GM18519 (cell line): ENCODE measurements at regions not wholly inside any gene's neighbourhood (a gene's known extent, or its start where the extent isn't known, plus 50 kb on each side); places are given as distances from the start of the nearest gene placed in this dataset.

Source experiments
- ATAC-seq: cut with Tn5 transposase; IDR thresholded peaks from one replicate; pipeline ENCODE4 v1.9.1; 2021; ENCODE audit warnings: mild to moderate bottlenecking, moderate library complexity; ENCODE audit not compliant: unreplicated experiment, low FRiP score

DNA sequence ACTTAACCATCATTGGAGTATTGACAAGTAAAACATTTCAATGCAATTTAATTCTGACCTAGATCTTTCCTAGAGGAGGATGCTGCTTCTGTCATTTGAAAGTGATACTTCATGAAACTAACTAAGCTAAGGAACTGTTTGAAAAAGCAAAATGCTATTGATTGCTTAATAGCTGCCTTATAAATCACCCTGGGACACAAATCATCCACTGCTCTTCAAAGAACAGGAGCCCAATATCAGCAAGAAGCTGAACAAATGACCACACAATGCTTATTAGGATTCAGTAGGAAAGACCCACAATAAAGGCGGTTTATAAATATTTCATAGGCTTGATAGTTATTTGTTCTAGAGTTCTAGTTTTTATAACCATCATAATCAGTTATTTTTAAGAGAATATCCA is 216.3 kb downstream of the TEX36 start:
- ATAC-seq = no peak

DNA sequence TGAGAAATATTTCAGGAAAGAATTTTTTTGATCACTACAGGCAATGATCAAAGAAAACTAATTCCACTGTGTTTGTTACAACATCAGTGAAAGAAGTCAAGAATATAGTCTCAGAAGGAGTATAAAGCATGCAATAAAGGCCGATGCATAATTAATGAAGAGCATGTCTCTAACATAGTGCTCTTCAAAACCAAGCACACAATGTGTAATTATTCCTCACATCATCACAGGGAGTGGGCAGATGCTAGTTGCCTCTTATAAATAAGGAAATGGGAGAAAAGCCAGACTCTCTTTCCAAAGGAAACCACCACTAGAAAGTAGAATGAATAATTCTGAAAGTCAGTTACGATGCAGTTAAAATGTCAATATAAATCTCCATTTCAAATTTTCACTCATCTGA is 220.1 kb downstream of the TEX36 start:
- ATAC-seq = no peak

DNA sequence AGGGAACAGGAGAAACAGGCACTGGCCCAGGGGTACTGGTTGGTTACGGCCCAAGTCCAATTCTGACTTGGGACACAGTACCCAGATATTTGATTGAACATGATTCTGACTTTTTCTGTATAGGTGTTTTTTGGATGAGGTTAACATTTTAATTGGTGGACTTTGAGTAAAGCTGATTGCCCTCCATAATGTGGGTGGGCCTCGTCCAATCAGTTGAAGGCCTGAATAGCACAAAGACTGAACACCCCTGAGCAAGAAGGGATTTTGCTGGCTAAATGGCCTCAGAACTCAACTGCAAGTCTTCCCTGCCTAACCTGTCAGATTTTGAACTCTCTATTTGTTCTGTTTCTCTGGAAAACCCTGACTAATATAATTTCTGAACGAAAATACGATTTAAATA is 222.6 kb downstream of the TEX36 start:
- ATAC-seq = no peak

DNA sequence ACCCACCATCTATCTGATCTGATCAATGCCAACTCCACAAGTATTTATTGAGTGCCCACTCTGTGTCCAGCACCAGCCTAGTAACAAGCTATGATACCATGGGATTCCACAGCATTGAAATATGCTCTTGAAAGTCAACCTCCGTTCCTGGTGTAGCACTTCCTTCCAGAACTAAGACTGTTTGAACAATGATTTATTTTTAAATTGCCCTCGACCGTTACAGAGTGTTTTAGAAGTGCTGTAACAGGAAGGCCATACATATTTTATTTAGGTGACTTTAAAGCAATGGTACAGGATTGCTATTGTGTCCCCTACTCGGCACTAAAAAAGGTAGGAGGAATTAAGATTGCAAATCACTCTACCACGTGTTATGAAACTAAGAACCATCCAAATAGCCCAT is 225.6 kb downstream of the TEX36 start:
- ATAC-seq = no peak

DNA sequence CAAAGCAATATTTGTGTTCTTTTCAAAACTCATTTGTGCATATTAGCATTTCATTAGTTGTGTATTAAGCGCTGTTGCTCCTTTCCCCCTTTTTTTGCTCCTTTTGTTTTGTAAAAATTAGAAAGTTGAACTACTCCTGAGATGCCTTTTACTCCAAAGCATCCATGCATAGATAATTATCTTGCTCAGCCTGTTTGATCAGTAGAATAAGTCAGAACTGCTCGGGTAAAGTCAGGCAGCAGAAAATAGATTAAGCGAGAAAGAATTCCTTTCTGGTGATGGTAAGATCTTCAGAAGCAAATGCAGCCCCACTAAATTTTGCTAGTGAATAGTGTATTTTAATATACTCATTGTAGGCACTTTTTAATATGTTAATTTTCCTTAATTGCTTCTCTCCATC is 227.1 kb downstream of the TEX36 start:
- ATAC-seq = no peak

DNA sequence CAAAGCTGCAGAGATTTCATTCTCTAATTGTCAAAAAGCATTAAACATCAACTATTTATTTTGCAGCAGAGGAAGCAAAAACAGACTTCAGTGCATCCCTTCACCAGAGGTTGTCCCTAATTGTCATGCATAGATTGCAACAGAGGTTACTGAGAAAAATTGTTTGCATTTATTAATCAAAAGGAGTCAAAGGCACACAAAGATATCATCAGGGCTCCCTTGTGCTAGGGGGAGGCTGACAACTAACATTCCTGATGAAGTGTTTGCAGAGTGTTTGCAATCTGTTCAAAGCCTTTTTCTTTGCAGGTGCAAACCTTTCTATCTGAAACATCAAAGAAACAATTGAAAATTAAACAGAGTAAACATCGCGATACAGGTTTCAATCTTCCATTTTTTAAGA is 227.5 kb downstream of the TEX36 start:
- no peak for ATAC-seq

DNA sequence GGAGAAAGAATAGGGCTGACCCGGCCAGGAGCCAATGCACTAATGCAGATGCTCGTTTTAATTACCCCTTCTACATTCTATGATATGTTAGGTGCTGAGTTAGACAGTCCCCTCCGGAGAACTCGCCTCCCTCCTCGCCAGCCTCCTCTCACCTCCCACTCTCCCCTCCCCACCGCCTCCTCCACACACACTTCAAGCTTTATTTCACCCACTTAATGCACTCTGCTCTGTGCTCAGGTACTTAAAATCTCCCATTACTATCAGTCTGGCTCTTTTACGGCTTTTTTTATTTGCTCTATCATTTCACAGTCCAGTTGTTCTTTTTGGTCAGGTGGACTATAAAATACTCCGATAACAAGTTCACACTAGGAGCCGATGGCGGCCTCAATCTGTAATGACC is 231.6 kb downstream of the TEX36 start:
- no peak for ATAC-seq

DNA sequence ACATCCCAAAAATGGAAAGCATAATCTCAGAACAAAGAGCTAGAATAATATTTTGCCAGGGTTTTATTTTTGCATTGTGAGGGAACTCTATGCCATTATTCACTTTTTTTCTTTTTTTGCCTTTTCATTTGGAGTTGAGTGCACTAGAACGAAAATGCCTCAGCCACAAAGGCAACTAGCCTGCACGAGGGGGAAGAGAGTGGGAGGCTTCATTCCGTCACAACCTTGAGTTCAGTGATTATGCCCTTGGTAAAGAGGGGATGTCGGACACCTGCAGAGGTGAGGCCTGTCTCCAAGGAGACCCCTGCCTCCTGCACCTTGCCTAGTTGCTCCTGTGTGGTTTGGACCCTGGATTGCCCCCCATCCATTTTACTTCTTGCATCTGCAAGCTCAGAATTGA is 232.7 kb downstream of the TEX36 start:
- no peak for ATAC-seq

DNA sequence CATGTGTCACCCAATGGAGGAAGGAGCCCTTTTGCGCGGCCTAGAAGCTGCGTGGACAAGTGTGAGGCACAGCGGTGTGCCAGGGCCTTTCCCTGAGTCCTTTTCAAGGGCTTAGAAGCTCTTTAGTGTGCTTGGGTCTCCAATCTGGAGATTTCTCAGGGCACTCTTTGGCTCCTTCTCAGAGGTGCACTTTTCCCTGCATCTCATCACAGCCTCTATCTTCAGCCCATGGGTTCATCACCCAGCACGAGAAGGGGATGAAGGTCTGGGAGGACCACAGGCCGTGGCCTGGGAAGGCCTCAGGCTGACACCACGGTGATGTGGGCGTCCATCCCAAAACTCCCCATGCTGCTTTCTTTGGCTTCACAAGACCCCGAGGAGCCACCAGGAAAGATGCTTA is 233.4 kb downstream of the TEX36 start:
- no peak for ATAC-seq

DNA sequence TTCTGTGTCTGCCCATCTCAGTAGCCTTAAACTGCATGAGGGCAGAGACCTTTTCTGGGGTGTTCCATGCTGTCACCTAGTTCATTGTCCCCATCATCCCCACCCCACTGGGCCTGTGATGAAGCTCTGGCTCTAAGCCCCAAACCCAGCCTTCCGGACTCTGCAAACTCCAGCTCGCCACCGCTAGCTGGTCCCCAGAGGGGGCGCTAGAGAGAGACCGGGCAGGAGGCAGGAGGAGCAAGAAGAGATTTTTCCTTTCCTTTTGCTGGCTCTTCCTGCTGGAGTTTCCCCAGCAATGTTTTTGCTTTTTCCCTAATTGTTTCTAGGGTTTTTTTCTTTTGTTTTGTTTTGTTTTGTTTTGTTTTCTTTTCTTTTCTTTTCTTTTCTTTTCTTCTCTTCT is 234.4 kb downstream of the TEX36 start:
- ATAC-seq = no peak

DNA sequence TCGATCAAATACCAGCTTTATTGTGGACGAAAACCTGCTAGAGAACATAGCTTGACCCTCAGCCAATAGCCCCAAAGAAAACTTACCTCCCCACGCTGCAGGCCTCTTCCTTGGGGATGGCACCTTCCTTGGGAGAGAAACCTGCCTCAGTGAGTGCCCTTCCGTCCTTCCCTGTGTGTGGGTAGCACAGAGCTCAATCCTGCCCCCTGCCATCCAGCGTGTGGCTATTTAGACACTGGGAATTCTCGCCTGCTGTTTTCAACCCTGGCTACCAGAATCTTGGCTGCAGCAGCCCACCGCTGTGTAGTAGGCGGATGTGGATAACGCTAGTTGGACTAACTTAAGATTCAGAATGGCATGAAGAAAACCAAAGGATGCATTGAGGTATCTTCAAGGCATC is 238.2 kb downstream of the TEX36 start:
- no peak for ATAC-seq

DNA sequence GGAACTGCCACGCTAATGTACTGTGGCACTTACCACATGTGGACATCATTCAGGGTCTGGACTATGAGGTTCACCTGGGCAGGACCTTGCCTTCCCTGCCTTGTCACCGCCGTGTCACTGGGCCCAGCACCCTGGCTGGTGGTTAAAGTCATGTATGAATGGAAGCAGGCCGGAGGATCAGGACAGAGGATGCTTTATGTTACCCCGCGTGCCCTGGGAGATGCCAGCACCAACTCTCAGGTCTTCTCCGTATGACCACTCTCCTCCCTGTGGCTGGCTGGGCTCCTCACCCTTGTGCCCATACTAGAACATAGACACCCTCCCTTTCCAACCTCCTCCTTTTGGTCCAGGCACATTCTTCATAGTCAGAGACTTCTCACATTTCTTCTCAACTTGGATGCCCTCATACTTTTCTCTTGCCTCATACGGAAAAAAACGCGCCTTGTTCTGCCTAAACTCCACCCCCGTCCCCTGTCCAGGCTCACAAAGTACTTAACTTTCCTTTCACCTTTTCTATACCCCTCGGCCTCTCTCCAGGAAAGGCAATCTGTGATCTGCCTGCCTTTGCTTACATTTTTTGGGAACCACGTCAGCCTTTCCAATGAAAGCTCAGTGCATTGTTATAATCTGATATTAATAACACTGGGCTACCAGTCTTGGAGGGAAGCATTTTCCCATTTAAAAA is 240.0 kb downstream of the TEX36 start:
- no peak for ATAC-seq

DNA sequence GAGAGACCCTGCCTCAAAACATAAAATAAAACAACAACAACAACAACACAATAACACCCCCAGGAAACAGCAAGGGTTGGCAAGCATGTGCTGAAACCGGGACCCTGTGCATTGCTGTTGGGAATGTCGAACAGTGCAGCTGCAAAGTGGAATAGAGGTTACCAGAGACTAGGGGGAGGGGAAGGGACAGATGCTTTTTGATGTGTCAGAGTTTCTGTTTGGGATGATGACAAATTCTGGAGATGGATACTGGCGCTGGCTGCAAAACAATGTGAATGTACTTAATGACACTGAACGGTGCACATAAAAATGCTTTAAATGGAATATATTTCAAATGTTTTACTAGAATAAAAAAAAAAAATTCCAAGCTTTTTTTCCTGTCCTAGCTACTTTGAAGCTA is 241.8 kb downstream of the TEX36 start:
- ATAC-seq = no peak

DNA sequence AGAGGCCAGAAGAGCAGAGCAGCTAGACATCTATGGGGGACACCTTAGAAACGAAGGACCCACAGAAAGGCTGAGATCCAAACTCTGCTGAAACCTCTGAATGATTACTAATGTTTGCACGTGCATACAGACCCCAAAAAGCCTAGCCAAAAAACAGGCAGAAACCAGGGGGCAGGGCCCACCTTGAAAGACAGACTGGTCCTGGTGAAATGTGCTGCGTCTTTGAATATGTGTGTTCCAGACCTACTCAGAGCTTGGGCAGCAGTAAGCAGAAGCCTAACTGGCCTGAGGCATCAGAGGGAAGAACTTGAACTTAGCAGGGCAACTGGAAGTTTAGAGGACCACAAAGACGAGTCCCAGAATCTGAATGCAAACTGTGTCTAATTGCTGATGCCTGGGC is 251.8 kb downstream of the TEX36 start:
- no peak for ATAC-seq

DNA sequence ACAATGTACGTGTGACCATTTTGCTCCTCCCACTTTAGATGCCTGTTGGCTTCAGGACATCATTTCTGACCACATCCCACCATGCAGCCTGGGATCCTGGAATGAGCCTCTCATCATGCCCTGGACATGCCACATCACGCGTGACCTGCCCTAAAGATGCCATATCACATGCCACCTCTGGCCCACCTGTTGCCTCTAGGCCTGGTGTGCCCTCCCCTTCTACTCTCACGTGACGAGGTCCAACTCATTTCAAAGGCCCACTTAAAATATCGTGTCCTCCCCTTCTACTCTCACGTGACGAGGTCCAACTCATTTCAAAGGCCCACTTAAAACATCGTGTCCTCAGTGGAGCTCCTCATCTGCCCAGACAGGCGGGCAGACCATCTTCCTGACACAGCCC is 254.9 kb downstream of the TEX36 start:
- ATAC-seq = no peak

DNA sequence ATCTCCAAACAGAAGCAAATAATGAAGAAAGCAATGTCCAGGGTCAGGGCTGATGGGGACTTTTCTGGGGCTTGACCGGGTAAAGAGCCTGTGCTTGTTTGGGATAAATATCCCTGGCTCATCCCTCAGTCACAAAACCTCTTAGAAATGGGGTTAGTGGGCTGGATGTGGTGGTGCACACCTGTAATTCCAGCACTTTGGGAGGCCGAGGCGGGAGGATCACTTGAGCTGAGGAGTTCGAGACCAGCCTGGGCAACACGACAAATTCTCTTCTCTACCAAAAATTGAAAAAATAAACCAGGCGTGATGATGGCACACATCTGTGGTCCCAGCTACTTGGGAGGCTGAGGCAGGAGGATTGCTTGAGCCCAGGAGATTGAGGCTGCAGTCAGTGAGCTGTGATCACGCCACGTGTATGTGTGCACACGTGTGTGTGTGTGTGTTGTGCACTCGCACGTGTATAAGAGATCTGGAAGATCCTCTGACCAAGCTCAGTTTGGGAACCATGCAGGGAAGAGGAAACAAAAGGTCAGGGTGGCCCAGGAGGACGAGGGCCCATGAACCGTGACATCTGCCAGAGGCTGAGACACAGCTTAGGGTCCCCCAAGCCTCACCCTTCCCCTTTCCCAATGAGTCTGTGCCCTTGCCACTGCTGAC is 258.6 kb downstream of the TEX36 start:
- no peak for ATAC-seq

DNA sequence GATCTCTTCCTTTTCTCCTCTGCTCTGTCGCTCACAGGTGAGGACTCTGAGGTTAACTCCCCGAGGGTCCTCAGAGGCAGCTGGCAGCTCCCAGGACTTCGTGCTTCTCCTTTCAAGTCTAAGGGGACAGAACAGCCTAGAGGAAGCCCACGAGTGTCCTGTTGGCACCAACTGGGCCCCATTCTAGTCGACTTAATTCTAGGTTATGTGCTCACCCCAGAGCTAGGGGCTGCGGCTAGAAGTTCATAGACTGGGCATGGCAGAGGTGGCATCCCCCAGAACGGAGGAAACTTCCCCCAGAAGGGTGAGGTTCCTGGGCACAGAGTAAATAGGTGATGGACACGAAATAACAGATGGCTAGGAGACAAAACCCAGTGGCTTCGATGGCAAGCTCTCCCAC is 259.4 kb downstream of the TEX36 start:
- no peak for ATAC-seq

DNA sequence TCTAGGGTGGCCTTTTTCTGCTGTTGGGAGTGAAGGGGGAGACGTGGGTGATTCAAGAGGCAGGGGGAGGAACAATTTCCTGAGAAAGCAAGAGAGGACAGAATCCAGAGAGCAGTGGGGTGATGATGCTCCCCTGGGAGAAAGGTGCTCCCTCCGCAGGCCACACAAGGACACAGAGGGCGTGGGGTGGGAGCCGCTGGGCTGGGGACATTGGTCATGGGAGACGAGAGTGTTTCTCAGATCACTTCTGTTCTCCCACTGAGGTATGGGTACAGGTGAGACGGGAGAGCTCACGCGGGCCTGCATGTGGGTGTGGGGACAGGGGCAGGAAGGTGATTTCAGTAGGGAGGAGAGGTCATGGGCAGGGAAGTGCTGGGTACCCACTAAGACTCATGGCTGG is 259.5 kb upstream of the CTBP2 start:
- ATAC-seq = no peak

DNA sequence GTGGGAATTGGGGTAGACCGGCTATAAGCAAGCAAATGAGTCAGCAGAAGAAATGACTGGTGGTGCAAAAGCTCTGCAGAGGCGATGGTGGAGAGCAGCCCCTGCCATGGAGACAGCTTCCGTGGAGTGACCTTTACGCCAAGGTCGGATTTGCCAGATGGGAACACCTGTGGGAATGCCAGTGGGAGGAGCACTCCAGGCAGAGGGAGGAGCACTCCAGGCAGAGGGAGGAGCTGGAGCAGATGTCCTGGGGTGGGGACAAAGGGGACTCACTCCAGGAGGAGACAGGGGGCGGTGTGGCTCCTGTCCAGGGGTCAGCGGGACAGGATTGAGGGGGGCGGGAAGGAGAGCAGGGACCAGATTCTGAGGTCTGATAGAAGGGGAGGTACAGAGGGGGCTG is 258.8 kb upstream of the CTBP2 start:
- no peak for ATAC-seq

DNA sequence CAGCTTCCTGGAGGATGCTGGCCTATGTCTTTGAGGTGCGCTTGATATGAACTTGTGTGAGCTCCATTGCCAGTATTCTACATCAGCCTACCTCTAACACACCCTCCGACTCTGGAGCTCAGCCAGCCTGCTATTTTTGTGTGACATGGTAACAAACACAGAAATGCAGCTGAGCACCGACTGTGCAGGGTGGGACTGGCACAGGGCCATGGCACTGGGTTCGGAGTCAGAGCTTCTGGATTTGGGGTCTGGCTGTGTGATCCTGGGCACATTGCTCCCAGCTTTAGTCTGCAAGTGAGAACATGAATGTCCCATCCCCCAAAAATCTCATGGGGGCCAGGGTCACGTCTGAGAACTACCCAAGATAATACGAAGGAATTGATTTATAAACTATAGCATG is 257.2 kb upstream of the CTBP2 start:
- ATAC-seq = no peak

DNA sequence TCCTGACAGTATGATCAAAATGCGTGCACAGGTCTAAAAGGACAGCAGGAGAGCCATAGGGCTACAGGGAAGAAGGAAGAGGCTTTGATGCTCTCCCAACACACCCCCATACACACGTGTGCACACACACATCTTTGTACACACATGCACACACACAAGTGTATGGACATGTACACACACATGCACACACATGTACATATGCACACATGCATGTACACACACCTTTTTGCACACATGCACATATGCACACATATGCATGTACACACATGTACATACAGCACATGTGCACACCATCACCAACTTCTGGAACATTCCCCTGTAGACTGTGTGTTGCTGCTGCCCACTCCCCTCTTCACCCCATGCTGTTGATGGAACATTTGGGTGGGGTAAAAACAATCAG is 255.6 kb upstream of the CTBP2 start:
- ATAC-seq = no peak

DNA sequence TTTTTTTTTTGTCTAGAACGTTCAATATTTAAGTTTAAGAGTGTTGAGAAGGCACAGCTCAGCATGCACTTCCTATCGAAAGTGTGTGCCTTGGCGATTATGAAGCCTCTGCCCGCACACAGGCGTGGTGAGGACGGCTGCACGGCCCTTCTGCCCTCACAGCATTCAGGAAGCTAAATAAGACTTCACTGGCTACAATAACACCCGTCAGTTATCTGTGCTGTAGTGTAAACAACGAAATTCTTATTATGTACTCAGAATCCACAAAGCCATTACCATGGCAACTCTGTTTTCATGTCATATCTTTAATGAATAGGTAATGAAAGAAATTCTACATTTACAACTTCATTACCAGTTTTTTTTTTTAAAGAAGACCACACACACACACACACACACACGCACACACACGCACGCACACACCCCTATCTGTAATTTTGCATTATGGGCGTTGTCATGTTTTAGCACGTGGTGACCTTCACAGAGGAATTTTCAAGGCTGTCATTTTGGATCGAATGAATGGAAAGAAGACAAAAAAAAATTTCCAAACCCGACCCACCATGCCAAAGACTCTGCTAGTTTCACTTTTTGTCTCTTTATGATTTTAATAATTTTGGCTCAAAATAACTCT is 254.8 kb upstream of the CTBP2 start:
- ATAC-seq = no peak
